Peyer's patch (tissue), 4 donors: ENCODE measurements at regions not wholly inside any gene's neighbourhood (a gene's known extent, or its start where the extent isn't known, plus 50 kb on each side); places are given as distances from the start of the nearest gene placed in this dataset.

Experiments
- POLR2A ChIP-seq, 2 donors: fragments of 450-650 bp; IDR thresholded peaks; one replicate each; pipeline ENCODE4 v1.5.1; 2017; ENCODE audit warnings: antibody characterized with exemption in 2 of 2, mild to moderate bottlenecking in 2 of 2, moderate library complexity in 2 of 2
- TF ChIP-seq, protein P1 (sequence below), 6 experiments: fragments of 450-650 bp in 4 of 6; fragments of 200-600 bp in 2 of 6; sonication (generic) in 1 of 6; IDR thresholded peaks; one replicate each; pipeline ENCODE4 v1.5.1; 2017 to 2019; ENCODE audit warnings: antibody characterized with exemption in 6 of 6, mild to moderate bottlenecking in 3 of 6, moderate library complexity in 1 of 6

DNA sequence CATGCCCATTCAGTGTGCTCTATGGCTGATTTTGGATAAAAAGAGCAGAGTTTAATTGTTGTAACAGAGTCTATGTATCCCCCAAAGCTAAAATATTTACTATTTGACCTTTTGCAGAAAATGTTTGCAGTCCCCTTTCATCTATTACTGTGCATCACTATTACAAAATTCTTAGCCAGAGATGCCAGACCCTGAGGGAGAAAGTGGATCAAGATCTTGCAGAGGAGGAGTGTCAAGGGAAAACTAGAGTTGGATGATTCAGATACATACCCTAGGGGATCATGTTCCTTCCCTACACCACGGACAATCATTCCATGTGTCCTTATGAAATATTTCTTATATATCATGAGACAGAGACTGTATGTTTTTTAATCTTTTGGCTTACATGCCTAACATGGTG, 68.6 kb upstream of the TPRG1 start:
- TF ChIP-seq, protein P1, sequence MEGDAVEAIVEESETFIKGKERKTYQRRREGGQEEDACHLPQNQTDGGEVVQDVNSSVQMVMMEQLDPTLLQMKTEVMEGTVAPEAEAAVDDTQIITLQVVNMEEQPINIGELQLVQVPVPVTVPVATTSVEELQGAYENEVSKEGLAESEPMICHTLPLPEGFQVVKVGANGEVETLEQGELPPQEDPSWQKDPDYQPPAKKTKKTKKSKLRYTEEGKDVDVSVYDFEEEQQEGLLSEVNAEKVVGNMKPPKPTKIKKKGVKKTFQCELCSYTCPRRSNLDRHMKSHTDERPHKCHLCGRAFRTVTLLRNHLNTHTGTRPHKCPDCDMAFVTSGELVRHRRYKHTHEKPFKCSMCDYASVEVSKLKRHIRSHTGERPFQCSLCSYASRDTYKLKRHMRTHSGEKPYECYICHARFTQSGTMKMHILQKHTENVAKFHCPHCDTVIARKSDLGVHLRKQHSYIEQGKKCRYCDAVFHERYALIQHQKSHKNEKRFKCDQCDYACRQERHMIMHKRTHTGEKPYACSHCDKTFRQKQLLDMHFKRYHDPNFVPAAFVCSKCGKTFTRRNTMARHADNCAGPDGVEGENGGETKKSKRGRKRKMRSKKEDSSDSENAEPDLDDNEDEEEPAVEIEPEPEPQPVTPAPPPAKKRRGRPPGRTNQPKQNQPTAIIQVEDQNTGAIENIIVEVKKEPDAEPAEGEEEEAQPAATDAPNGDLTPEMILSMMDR (IDR thresholded peaks at IDR 0.05) = no peak
- no peak for TF ChIP-seq POLR2A (IDR thresholded peaks at IDR 0.05)
